ENCODE measurements at regions not wholly inside any gene's neighbourhood (a gene's known extent, or its start where the extent isn't known, plus 50 kb on each side); places are given as distances from the start of the nearest gene placed in this dataset.

- TF ChIP-seq CTCF (IDR thresholded peaks at IDR 0.05) (no peak), POLR2A (IDR thresholded peaks at IDR 0.05) (no peak), EP300 (IDR thresholded peaks at IDR 0.05; ENCODE audit: low read depth) (no peak), POLR2AphosphoS5 (IDR thresholded peaks at IDR 0.05) (no peak)
Measured at GRCh38 chr12:29960122-29960521, 176.4 kb upstream of the TMTC1 start.
